Gastroesophageal sphincter (tissue), 4 donors: ENCODE measurements at regions not wholly inside any gene's neighbourhood (a gene's known extent, or its start where the extent isn't known, plus 50 kb on each side); places are given as distances from the start of the nearest gene placed in this dataset.

Source experiments
- ATAC-seq: fragments of 150-250 bp; one replicate; pipeline ENCODE4 v1.9.1; 2016; ENCODE audit warnings: mild to moderate bottlenecking, moderate library complexity
- H3K27ac ChIP-seq, 4 donors: fragments of 200-600 bp; sonication (generic) in 3 of 4; 1 replicate in 3 of 4; 2 replicates in 1 of 4; pipeline ENCODE4 v1.5.1; 2016 to 2019
- H3K27me3 ChIP-seq: fragments of 200-600 bp; sonication (generic); one replicate; pipeline ENCODE4 v1.5.1; 2019
- H3K36me3 ChIP-seq, 2 donors: fragments of 200-600 bp; sonication (generic); one replicate each; pipeline ENCODE4 v1.5.1; 2019; ENCODE audit warnings: control low read depth in 1 of 2
- H3K4me1 ChIP-seq, 3 donors: fragments of 200-600 bp; sonication (generic); 1 replicate in 2 of 3; 2 replicates in 1 of 3; pipeline ENCODE4 v1.5.1; 2016 to 2019; ENCODE audit warnings: control low read depth in 2 of 3
- H3K4me3 ChIP-seq, 2 donors: fragments of 200-600 bp; sonication (generic); one replicate each; pipeline ENCODE4 v1.5.1; 2019; ENCODE audit warnings: mild to moderate bottlenecking in 1 of 2, moderate library complexity in 1 of 2
- H3K9me3 ChIP-seq, 3 donors: fragments of 200-600 bp; sonication (generic); one replicate each; pipeline ENCODE4 v1.5.1; 2017 to 2019; ENCODE audit warnings: control low read depth in 2 of 3
- CTCF ChIP-seq, 4 experiments: fragments of 200-600 bp in 2 of 4; fragments of 450-650 bp in 2 of 4; sonication (generic) in 1 of 4; IDR thresholded peaks; one replicate each; pipeline ENCODE4 v1.5.1; 2017 to 2019; ENCODE audit warnings: antibody characterized with exemption in 4 of 4, mild to moderate bottlenecking in 2 of 4, moderate library complexity in 2 of 4
- EP300 ChIP-seq: sonication (generic); formaldehyde crosslinking; IDR thresholded peaks from one replicate; pipeline ENCODE4 v1.6.1; 2017; ENCODE audit warnings: antibody characterized with exemption, mild to moderate bottlenecking
- POLR2A ChIP-seq, 2 donors: fragments of 450-650 bp; IDR thresholded peaks; one replicate each; pipeline ENCODE4 v1.6.1; 2017; ENCODE audit warnings: antibody characterized with exemption in 2 of 2, mild to moderate bottlenecking in 2 of 2, moderate library complexity in 1 of 2
- POLR2AphosphoS5 ChIP-seq: sonication (generic); formaldehyde crosslinking; IDR thresholded peaks from one replicate; pipeline ENCODE4 v1.6.1; 2017; ENCODE audit warnings: antibody characterized with exemption
- WGBS, 2 donors: methylation state at CpG; one replicate each; pipeline ENCODE4 v1.1.5; 2018; ENCODE audit warnings: low coverage in 1 of 2; 5-methylcytosine and 5-hydroxymethylcytosine counted together

GRCh38 chr6:113475392-113475791 is 381.8 kb upstream of the MARCKS start:
- Histone ChIP-seq H3K9me3 (no peaks in the 10 kb centered on the region), H3K4me3 (no peak overlapping the region), H3K27me3 (no peaks in the 10 kb centered on the region), H3K36me3 (no peaks in the 10 kb centered on the region), H3K27ac (no peak overlapping the region), H3K4me1 (peaks cover 0 to 12% (median 0%) of the 10 kb centered on the region in 3 donors)
- no CpG with 5 or more reads among the region's 1 CpG for WGBS, 2 donors
- ATAC-seq = no peak
- TF ChIP-seq EP300 = no peak
- no peak for TF ChIP-seq POLR2AphosphoS5
- no peak for TF ChIP-seq POLR2A (IDR thresholded peaks at IDR 0.05)
- no peak for TF ChIP-seq CTCF (IDR thresholded peaks at IDR 0.05)

GRCh38 chr6:113476937-113477839 is 380.0 kb upstream of the MARCKS start:
- 34 to 70% methylated on average over 3 to 5 of the region's 5 CpGs for WGBS, 2 donors
- Histone ChIP-seq H3K27me3 (no peaks in the 10 kb centered on the region), H3K4me1 (peaks cover 0 to 12% (median 0%) of the 10 kb centered on the region in 3 donors), H3K9me3 (no peaks in the 10 kb centered on the region), H3K27ac (no peak overlapping the region), H3K36me3 (no peaks in the 10 kb centered on the region), H3K4me3 (no peak overlapping the region)
- no peak for ATAC-seq
- no peak for TF ChIP-seq POLR2A (IDR thresholded peaks at IDR 0.05)
- TF ChIP-seq EP300 = no peak
- TF ChIP-seq POLR2AphosphoS5 = no peak
- TF ChIP-seq CTCF (IDR thresholded peaks at IDR 0.05) = no peak

- Histone ChIP-seq H3K27me3 (no peaks in the 10 kb centered on the region), H3K27ac (no peak overlapping the region), H3K4me3 (no peak overlapping the region), H3K9me3 (no peaks in the 10 kb centered on the region), H3K4me1 (peaks cover 0 to 12% (median 0%) of the 10 kb centered on the region in 3 donors), H3K36me3 (no peaks in the 10 kb centered on the region)
- TF ChIP-seq EP300 (no peak), CTCF (IDR thresholded peaks at IDR 0.05) (no peak), POLR2AphosphoS5 (no peak), POLR2A (IDR thresholded peaks at IDR 0.05) (no peak)
- no peak for ATAC-seq
- 84 to 86% methylated on average over 2 to 3 of the region's 3 CpGs for WGBS, 2 donors
These were observed 376.5 kb upstream of the MARCKS start for GRCh38 chr6:113480616-113481015.

GRCh38 chr6:113481458-113481857 is 375.7 kb upstream of the MARCKS start:
- Histone ChIP-seq H3K9me3 (no peaks in the 10 kb centered on the region), H3K27me3 (no peaks in the 10 kb centered on the region), H3K4me3 (no peak overlapping the region), H3K36me3 (no peaks in the 10 kb centered on the region), H3K27ac (no peak overlapping the region), H3K4me1 (peaks cover 0 to 12% (median 0%) of the 10 kb centered on the region in 3 donors)
- WGBS, 2 donors = 91 to 96% methylated on average over 3 of the region's 4 CpGs
- no peak for ATAC-seq
- TF ChIP-seq CTCF (IDR thresholded peaks at IDR 0.05) (no peak), POLR2A (IDR thresholded peaks at IDR 0.05) (no peak), EP300 (no peak), POLR2AphosphoS5 (no peak)

- no peak overlapping the region for H3K4me3 ChIP-seq
- no peaks in the 10 kb centered on the region for H3K9me3 ChIP-seq
- no peak overlapping the region for H3K27ac ChIP-seq
- ATAC-seq = no peak
- no peak for TF ChIP-seq POLR2A (IDR thresholded peaks at IDR 0.05)
- TF ChIP-seq EP300 = no peak
- no peak for TF ChIP-seq POLR2AphosphoS5
- TF ChIP-seq CTCF (IDR thresholded peaks at IDR 0.05) = no peak
- no peaks in the 10 kb centered on the region for H3K36me3 ChIP-seq
- H3K4me1 ChIP-seq = peaks cover 0 to 9% (median 0%) of the 10 kb centered on the region in 3 donors
- H3K27me3 ChIP-seq = no peaks in the 10 kb centered on the region
These were observed 375.2 kb upstream of the MARCKS start for GRCh38 chr6:113481910-113482309.
